D721Med (cell line): ENCODE measurements at regions not wholly inside any gene's neighbourhood (a gene's known extent, or its start where the extent isn't known, plus 50 kb on each side); places are given as distances from the start of the nearest gene placed in this dataset.

Experiments used
- DNase-seq: peaks from one replicate; pipeline ENCODE4 v3.0.0; 2011; ENCODE audit warnings: low spot score; ENCODE audit not compliant: insufficient read length
- FAIRE-seq: peaks from 2 replicates; lab custom pipeline; 2011; peaks lifted over from hg19 to GRCh38; lab: Jason Lieb, UNC
- TF ChIP-seq, protein P1 (sequence below): IDR thresholded peaks from 2 replicates; pipeline ENCODE4 v1.5.1; 2012; ENCODE audit warnings: mild to moderate bottlenecking, control low read depth; ENCODE audit not compliant: insufficient read depth; ENCODE audit errors: missing control alignments

DNA sequence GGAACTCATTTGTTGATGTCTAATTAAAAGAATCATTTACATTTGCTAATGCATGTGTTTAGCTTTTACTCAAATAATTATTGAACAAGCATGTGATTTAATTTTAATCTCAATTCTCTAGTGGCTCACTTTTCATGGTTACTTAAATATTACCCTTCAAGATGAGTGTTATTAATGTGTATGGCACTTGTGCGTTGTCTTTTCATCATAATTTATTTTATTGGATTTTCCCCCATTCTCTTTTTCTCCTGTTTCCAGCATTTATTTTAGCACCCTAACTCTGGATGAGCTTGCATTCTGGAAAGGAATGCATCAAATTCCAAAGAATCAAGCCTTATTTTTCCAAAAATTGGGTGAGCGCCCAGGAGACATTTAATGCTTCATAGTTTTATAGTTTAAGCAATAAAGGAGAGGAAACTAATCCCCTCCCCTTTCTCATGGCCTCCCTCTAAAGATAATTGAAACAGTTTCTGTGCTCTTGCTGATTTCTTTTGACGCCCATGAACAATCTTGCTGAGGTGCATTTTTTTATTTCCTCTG lies 191.1 kb upstream of the FAT4 start:
- no peak for FAIRE-seq
- TF ChIP-seq, protein P1, sequence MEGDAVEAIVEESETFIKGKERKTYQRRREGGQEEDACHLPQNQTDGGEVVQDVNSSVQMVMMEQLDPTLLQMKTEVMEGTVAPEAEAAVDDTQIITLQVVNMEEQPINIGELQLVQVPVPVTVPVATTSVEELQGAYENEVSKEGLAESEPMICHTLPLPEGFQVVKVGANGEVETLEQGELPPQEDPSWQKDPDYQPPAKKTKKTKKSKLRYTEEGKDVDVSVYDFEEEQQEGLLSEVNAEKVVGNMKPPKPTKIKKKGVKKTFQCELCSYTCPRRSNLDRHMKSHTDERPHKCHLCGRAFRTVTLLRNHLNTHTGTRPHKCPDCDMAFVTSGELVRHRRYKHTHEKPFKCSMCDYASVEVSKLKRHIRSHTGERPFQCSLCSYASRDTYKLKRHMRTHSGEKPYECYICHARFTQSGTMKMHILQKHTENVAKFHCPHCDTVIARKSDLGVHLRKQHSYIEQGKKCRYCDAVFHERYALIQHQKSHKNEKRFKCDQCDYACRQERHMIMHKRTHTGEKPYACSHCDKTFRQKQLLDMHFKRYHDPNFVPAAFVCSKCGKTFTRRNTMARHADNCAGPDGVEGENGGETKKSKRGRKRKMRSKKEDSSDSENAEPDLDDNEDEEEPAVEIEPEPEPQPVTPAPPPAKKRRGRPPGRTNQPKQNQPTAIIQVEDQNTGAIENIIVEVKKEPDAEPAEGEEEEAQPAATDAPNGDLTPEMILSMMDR = no peak
- no peak for DNase-seq

DNA sequence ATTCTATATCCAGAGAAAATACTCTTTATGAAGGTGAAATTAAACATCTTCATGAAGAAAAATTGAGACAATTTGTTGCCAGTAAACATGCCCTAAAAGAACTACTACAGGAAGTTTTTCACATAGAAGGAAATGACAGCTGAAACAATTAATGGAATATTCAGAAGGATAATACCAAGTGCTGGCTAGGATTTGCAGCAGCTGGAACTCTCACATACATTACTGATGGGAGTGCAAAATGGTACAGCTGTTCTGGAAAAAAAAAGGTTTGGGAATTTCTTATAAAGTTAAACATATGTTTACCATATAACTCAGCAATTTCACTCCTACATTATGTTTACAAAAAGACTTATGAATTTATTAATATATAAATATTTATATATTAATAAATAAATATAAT lies 193.2 kb upstream of the FAT4 start:
- FAIRE-seq (no peak), DNase-seq (no peak)
- TF ChIP-seq, protein P1 = no peak

DNA sequence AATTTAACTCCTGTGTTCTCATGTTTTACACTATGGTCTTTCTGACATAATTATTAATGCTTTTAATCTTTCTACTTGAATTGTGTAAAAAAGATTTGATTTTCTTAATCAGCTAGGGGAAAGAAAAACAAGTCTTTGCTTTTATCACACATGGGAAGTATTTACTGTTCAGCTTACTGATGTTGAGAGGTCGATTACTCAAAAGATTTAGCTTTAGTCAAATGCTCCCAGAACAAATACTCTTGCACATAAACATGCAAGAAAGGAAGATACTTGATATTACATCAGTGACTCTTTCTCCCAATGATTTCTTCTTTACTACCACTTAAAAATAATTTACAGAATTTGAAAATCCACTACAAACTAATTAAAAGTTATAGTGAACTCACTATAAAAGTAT lies 198.3 kb upstream of the FAT4 start:
- FAIRE-seq (no peak), DNase-seq (no peak)
- TF ChIP-seq, protein P1 = no peak

DNA sequence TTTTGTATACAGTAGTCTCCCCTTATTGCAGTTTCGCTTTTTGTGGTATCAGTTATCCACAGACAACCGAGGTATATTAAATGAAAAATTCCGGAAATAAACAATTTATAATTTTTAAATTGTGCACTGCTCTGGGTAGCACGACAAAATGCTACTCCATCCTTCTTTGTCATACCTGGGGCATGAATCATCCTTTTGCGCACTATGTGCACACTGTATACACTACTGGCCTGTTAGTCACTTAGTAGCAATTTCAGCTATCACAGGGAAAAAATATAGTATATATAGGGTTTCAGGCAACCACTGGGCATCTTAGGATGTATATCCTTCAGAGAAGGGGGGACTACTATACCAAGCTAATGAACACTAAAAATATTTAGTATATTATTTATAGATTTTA lies 198.8 kb upstream of the FAT4 start:
- TF ChIP-seq, protein P1 = no peak
- no peak for DNase-seq
- no peak for FAIRE-seq

DNA sequence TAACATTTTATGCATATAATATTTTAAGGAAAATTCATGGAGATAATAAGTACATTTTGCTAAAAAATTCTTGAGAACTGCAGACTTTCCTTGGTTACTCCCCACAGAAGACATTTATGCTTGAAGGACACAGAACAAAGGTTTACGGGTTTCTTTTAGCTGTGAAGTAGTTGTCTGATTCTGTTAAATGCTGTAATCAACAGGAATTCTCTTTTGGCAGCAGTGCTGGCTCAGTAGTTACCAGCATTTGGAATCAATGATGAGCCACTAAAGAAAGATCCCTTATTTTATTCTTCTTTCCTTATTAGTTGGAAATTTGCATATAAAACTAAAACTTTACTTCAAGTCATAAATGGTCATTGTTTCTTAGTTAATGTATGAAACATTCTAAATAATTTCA lies 199.3 kb upstream of the FAT4 start:
- TF ChIP-seq, protein P1 = no peak
- no peak for DNase-seq
- no peak for FAIRE-seq

DNA sequence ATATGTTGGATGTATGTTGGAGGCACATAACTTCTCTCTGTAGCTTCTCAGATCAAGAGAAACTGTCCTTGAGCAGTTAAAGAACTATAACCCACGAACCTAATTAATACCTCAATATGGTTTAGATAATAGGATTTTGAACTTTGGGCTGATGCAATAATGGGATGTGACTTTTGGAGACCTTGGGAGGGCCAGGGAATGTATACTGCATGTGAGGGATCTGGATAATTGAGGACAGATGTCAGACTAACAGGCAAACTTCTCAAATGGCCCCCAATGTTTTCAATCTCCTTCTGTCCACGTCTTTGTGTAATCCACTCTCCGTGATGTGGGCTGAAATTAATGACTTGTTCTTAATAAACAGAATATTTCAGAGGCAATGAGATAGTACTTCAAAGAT lies 202.2 kb upstream of the FAT4 start:
- FAIRE-seq (no peak), DNase-seq (no peak)
- TF ChIP-seq, protein P1 = no peak

DNA sequence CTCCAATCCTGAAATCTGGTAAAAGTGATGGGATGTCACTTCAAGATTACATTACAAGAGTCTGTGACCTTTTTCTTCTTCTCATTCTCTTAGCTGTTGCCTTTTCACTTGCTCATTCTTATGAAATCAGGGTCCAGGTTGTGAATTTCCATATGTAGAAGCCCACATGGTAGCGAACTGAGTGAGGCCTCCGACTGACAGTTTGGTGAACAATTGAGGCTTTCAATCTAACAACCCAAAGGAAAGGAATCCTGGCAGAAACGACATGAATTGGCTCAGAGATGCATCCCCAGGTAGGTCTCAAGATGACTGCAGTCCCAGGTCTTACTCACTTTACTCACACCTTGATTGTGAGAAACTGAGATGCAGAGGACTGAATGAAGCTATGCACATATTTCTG lies 203.4 kb upstream of the FAT4 start:
- TF ChIP-seq, protein P1 = no peak
- no peak for DNase-seq
- no peak for FAIRE-seq
